ENCODE measurements at regions not wholly inside any gene's neighbourhood (a gene's known extent, or its start where the extent isn't known, plus 50 kb on each side); places are given as distances from the start of the nearest gene placed in this dataset.

- no peak overlapping the region for H3K9ac ChIP-seq (ENCODE audit: low read depth, low read length)
- no peaks in the 10 kb centered on the region for H3K9me3 ChIP-seq (ENCODE audit: insufficient read depth, low read depth, low read length)
- H3K4me3 ChIP-seq (ENCODE audit: low read length): no peak overlapping the region
- H3K36me3 ChIP-seq (ENCODE audit: insufficient read depth, low read length): no peaks in the 10 kb centered on the region
- no peaks in the 10 kb centered on the region for H3K27me3 ChIP-seq (ENCODE audit: insufficient read depth, low read length)
- 84% methylated on average over 4 of the region's 4 CpGs for WGBS
- H3K4me1 ChIP-seq (ENCODE audit: insufficient read depth, low read length): no peaks in the 10 kb centered on the region
- no peak overlapping the region for H3K27ac ChIP-seq (ENCODE audit: low read depth, low read length)
Observed at GRCh38 chr2:16496426-16497388, 168.9 kb downstream of the CYRIA start.

DNA sequence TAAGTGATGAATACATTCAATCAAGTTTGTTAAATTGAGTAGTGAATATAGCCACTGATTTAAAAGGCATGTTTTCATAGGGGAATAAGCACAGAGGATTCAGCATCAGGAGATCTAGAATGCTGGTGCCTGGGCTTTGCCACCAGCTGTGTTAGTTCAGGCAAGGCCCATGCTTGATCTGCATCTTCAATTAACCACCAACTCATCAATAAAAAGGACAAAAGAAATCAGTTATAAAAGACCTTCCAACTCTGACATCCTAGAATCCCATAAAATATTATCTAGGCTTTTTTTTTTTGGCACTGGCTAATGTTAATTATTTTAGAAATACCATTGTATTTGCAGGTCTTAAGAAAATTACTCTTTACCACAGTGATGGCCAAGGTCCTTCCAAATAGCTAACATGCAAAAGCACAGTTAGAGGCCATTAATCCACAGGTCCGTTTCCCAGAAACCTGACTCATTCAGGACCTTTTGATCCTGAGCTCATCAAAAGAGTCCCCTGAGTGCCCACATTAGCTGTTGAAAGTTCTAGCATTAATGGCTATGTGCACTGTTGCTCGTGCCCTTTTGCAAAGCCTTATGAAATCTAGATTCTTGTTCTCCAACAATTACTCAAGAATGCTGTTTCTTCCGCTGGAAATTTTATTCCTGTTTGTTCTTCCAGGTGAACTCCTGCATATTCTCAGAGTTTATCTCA lies 170.0 kb downstream of the CYRIA start:
- 81% methylated on average over 3 of the region's 3 CpGs for WGBS
- Histone ChIP-seq H3K27me3 (ENCODE audit: insufficient read depth, low read length) (no peaks in the 10 kb centered on the region), H3K4me1 (ENCODE audit: insufficient read depth, low read length) (no peaks in the 10 kb centered on the region), H3K9me3 (ENCODE audit: insufficient read depth, low read depth, low read length) (no peaks in the 10 kb centered on the region), H3K27ac (ENCODE audit: low read depth, low read length) (no peak overlapping the region), H3K4me3 (ENCODE audit: low read length) (no peak overlapping the region), H3K36me3 (ENCODE audit: insufficient read depth, low read length) (no peaks in the 10 kb centered on the region), H3K9ac (ENCODE audit: low read depth, low read length) (no peak overlapping the region)

DNA sequence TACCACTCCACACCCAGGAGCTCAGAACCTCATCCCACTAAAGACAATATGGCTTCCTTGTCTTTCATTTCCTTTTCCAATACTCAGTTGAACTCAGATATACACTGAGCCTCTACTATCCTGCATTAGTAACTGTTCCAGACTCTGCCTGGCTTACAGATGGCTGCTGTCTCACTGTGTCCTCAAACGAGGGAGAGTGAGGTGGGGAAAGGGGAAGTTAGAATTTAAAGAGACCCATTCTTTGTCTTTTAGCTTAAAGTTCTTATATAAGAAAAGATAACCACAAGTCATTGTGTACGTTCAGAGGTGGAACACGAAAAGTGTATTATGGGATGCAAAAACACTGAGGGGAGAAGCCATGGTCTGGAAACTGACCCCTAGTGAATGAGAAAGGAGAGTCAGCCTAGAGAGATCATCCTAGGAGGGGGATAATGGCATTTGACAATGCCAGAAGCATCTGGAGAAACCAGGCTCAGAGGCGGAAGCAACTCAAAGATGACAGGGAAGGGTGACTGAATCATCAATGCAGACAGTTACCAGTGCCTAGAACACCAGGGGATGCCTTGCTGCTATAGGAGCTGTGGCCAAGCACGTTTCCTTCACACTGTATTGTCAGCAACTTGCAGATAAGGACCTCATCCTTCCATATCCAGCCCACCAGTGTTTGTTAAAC lies 170.7 kb downstream of the CYRIA start:
- no peak overlapping the region for H3K9ac ChIP-seq (ENCODE audit: low read depth, low read length)
- no peaks in the 10 kb centered on the region for H3K4me1 ChIP-seq (ENCODE audit: insufficient read depth, low read length)
- H3K36me3 ChIP-seq (ENCODE audit: insufficient read depth, low read length): no peaks in the 10 kb centered on the region
- no peak overlapping the region for H3K4me3 ChIP-seq (ENCODE audit: low read length)
- no peaks in the 10 kb centered on the region for H3K9me3 ChIP-seq (ENCODE audit: insufficient read depth, low read depth, low read length)
- no peak overlapping the region for H3K27ac ChIP-seq (ENCODE audit: low read depth, low read length)
- H3K27me3 ChIP-seq (ENCODE audit: insufficient read depth, low read length): no peaks in the 10 kb centered on the region
- 83% methylated on average over 5 of the region's 5 CpGs for WGBS

DNA sequence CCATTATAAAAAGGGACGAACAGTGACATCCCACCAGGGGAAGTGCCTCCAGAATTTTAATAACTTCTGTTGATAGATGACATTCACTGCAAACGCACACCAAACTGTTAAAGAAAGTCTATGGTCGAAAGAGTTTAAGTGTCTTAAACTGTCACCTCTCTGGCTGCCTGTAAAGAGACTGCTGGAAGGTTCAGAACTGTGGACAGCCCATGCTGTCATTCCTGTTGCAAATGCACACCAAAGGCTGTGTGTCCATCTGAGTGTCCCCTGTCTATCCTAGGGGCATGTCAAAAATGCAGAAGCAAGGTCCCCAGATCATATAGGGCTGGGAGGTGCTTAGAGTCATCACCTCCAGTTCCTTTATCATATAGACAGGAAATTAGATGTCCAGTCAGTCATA lies 171.8 kb downstream of the CYRIA start:
- H3K4me3 ChIP-seq (ENCODE audit: low read length): no peak overlapping the region
- H3K36me3 ChIP-seq (ENCODE audit: insufficient read depth, low read length): no peaks in the 10 kb centered on the region
- H3K27ac ChIP-seq (ENCODE audit: low read depth, low read length): no peak overlapping the region
- H3K9ac ChIP-seq (ENCODE audit: low read depth, low read length): no peak overlapping the region
- 90% methylated on average over 3 of the region's 3 CpGs for WGBS
- no peaks in the 10 kb centered on the region for H3K9me3 ChIP-seq (ENCODE audit: insufficient read depth, low read depth, low read length)
- H3K27me3 ChIP-seq (ENCODE audit: insufficient read depth, low read length): no peaks in the 10 kb centered on the region
- H3K4me1 ChIP-seq (ENCODE audit: insufficient read depth, low read length): no peaks in the 10 kb centered on the region

GRCh38 chr2:16487686-16488085 lies 177.9 kb downstream of the CYRIA start:
- H3K9me3 ChIP-seq (ENCODE audit: insufficient read depth, low read depth, low read length): 0 out of 2 replicates have a peak, but pooled peaks cover 4% of the 10 kb centered on the region
- no peak overlapping the region for H3K9ac ChIP-seq (ENCODE audit: low read depth, low read length)
- H3K36me3 ChIP-seq (ENCODE audit: insufficient read depth, low read length): no peaks in the 10 kb centered on the region
- 79% methylated on average over 2 of the region's 4 CpGs for WGBS
- H3K4me3 ChIP-seq (ENCODE audit: low read length): no peak overlapping the region
- no peak overlapping the region for H3K27ac ChIP-seq (ENCODE audit: low read depth, low read length)
- H3K27me3 ChIP-seq (ENCODE audit: insufficient read depth, low read length): no peaks in the 10 kb centered on the region
- H3K4me1 ChIP-seq (ENCODE audit: insufficient read depth, low read length): no peaks in the 10 kb centered on the region

GRCh38 chr2:16485251-16485650 lies 180.4 kb downstream of the CYRIA start:
- H3K36me3 ChIP-seq (ENCODE audit: insufficient read depth, low read length): no peaks in the 10 kb centered on the region
- WGBS: 96% methylated on average over 2 of the region's 2 CpGs
- 0 out of 2 replicates have a peak, but pooled peaks cover 4% of the 10 kb centered on the region for H3K9me3 ChIP-seq (ENCODE audit: insufficient read depth, low read depth, low read length)
- no peak overlapping the region for H3K9ac ChIP-seq (ENCODE audit: low read depth, low read length)
- H3K27ac ChIP-seq (ENCODE audit: low read depth, low read length): no peak overlapping the region
- no peaks in the 10 kb centered on the region for H3K27me3 ChIP-seq (ENCODE audit: insufficient read depth, low read length)
- no peaks in the 10 kb centered on the region for H3K4me1 ChIP-seq (ENCODE audit: insufficient read depth, low read length)
- no peak overlapping the region for H3K4me3 ChIP-seq (ENCODE audit: low read length)

DNA sequence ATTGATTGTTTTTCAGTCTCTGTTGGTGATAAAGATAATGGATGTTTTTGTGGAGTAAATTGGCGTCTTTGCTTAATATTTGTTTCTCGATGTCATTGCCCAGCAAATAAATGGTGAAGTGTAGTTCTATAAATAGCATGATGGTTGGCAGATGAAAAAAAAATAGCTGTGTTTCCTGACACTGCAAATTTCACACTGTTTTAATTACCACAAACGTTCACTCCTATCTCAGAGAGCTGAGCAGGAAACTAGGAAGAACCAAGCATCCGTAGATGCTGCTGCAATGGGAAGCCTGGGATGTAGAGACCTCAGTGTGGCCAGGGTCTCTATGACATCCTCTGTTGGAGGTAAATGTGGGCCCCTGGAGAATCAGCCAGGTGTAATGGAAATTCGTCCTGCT lies 183.2 kb downstream of the CYRIA start:
- Histone ChIP-seq H3K27ac (ENCODE audit: low read depth, low read length) (no peak overlapping the region), H3K27me3 (ENCODE audit: insufficient read depth, low read length) (no peaks in the 10 kb centered on the region), H3K9ac (ENCODE audit: low read depth, low read length) (no peak overlapping the region), H3K4me3 (ENCODE audit: low read length) (no peak overlapping the region), H3K4me1 (ENCODE audit: insufficient read depth, low read length) (no peaks in the 10 kb centered on the region), H3K36me3 (ENCODE audit: insufficient read depth, low read length) (no peaks in the 10 kb centered on the region), H3K9me3 (ENCODE audit: insufficient read depth, low read depth, low read length) (0 out of 2 replicates have a peak, but pooled peaks cover 4% of the 10 kb centered on the region)
- 87% methylated on average over 5 of the region's 5 CpGs for WGBS

DNA sequence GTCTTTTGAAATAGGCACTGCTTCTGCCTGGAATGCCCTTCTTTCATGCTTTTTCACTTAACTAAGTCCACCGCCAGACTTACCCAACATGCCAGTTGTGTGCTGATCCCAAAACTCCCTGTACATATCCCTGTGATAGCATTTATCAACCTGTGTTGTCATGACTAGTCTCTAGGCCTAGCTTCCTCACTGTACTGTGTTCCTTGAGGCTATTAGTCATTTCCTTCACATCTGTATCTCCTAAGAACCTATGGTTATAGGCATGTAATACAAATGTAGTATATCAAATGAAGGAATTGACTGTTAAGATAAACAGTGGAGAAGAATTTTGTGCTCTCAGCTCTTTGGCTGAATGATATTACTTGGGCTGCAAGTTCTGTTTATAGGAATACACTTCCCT lies 184.3 kb downstream of the CYRIA start:
- 0 out of 2 replicates have a peak, but pooled peaks cover 4% of the 10 kb centered on the region for H3K9me3 ChIP-seq (ENCODE audit: insufficient read depth, low read depth, low read length)
- 90% methylated on average over 1 of the region's 1 CpG for WGBS

GRCh38 chr2:16479721-16480120 lies 185.9 kb downstream of the CYRIA start:
- Histone ChIP-seq H3K4me3 (ENCODE audit: low read length) (no peak overlapping the region), H3K9me3 (ENCODE audit: insufficient read depth, low read depth, low read length) (0 out of 2 replicates have a peak, but pooled peaks cover 4% of the 10 kb centered on the region), H3K36me3 (ENCODE audit: insufficient read depth, low read length) (no peaks in the 10 kb centered on the region), H3K27ac (ENCODE audit: low read depth, low read length) (no peak overlapping the region), H3K27me3 (ENCODE audit: insufficient read depth, low read length) (no peaks in the 10 kb centered on the region), H3K9ac (ENCODE audit: low read depth, low read length) (no peak overlapping the region), H3K4me1 (ENCODE audit: insufficient read depth, low read length) (no peaks in the 10 kb centered on the region)

More for the DNA sequence above, 184.3 kb downstream of the CYRIA start:
- no peak overlapping the region for H3K4me3 ChIP-seq (ENCODE audit: low read length)
- H3K9ac ChIP-seq (ENCODE audit: low read depth, low read length): no peak overlapping the region
- no peaks in the 10 kb centered on the region for H3K36me3 ChIP-seq (ENCODE audit: insufficient read depth, low read length)
- H3K27me3 ChIP-seq (ENCODE audit: insufficient read depth, low read length): no peaks in the 10 kb centered on the region
- H3K4me1 ChIP-seq (ENCODE audit: insufficient read depth, low read length): no peaks in the 10 kb centered on the region
- H3K27ac ChIP-seq (ENCODE audit: low read depth, low read length): no peak overlapping the region

DNA sequence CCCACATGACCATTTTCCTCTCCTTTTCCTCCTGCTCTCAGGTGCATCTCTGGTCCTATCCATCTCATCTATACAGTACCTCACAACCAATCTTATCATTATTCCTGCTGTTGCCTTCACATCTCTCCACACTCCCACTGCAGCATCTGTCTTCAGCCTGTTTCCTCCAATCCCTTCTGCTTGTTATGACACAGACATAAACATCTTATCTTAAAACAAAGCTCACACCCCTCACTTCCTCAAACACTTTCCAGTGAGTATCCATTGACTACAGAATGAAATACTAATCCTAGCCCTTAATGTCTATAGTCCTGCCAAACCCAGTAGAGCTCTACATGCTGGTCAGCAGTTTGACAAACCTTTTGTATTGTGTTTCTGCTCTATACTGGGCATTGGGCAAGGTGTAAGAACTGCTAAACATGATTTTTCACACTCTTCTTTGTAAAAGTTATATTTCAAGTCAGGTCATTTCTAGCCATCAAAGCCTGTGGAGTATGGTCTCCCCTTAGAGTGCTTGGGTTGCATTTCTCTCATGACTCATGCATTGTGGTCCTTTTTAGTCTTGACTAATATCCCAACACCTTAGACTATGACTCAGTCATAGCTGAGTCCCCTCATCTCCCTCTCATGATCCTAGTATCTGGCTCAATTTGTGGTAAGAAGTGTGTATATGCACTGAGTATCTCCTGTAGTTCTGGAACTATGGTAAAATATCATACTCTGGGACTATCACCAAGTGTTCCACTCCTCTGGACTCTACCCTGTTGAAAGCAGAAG lies 187.0 kb downstream of the CYRIA start:
- no peaks in the 10 kb centered on the region for H3K4me1 ChIP-seq (ENCODE audit: insufficient read depth, low read length)
- H3K27me3 ChIP-seq (ENCODE audit: insufficient read depth, low read length): no peaks in the 10 kb centered on the region
- H3K27ac ChIP-seq (ENCODE audit: low read depth, low read length): no peak overlapping the region
- no peaks in the 10 kb centered on the region for H3K36me3 ChIP-seq (ENCODE audit: insufficient read depth, low read length)
- 0 out of 2 replicates have a peak, but pooled peaks cover under 1% of the 10 kb centered on the region for H3K9me3 ChIP-seq (ENCODE audit: insufficient read depth, low read depth, low read length)
- no peak overlapping the region for H3K9ac ChIP-seq (ENCODE audit: low read depth, low read length)
- H3K4me3 ChIP-seq (ENCODE audit: low read length): no peak overlapping the region
